Liver (tissue), 8 donors: ENCODE measurements at regions not wholly inside any gene's neighbourhood (a gene's known extent, or its start where the extent isn't known, plus 50 kb on each side); places are given as distances from the start of the nearest gene placed in this dataset.

ENCODE experiments used
- DNase-seq: peaks from one replicate; pipeline ENCODE4 v3.0.0-alpha.2; 2017; ENCODE audit warnings: low spot score
- H3K27ac ChIP-seq, 2 donors: one replicate each; pipeline ENCODE4 v1.7.0; 2013; ENCODE audit warnings: inconsistent platforms in 2 of 2, low read length in 2 of 2, control low read depth in 1 of 2, low read depth in 1 of 2, mild to moderate bottlenecking in 1 of 2
- H3K27me3 ChIP-seq, 4 donors: one replicate each; pipeline versions ENCODE4 v1.6.1 to v1.7.0; 2013; ENCODE audit warnings: low read length in 3 of 4, inconsistent platforms in 1 of 4, mild to moderate bottlenecking in 1 of 4, moderate library complexity in 1 of 4; ENCODE audit not compliant: control insufficient read depth in 4 of 4, insufficient read depth in 4 of 4
- H3K36me3 ChIP-seq, 4 donors: one replicate each; pipeline versions ENCODE4 v1.6.1 to v1.7.0; 2013; ENCODE audit warnings: low read length in 3 of 4, mild to moderate bottlenecking in 3 of 4, low read depth in 1 of 4, moderate library complexity in 1 of 4; ENCODE audit not compliant: control insufficient read depth in 4 of 4, insufficient read depth in 3 of 4
- H3K4me1 ChIP-seq, 4 donors: one replicate each; pipeline versions ENCODE4 v1.6.1 to v1.7.0; 2013; ENCODE audit warnings: low read length in 3 of 4, mild to moderate bottlenecking in 3 of 4, moderate library complexity in 1 of 4; ENCODE audit not compliant: control insufficient read depth in 4 of 4, insufficient read depth in 4 of 4
- H3K4me3 ChIP-seq, 3 donors: one replicate each; pipeline versions ENCODE4 v1.6.1 to v1.7.0; 2013; ENCODE audit warnings: low read length in 3 of 3, control low read depth in 1 of 3, low read depth in 1 of 3, mild to moderate bottlenecking in 1 of 3
- H3K9ac ChIP-seq, 2 donors: one replicate each; pipeline ENCODE4 v1.7.0; 2013; ENCODE audit warnings: low read length in 2 of 2, mild to moderate bottlenecking in 2 of 2, moderate library complexity in 2 of 2, control low read depth in 1 of 2, low read depth in 1 of 2
- H3K9me3 ChIP-seq, 4 donors: one replicate each; pipeline versions ENCODE4 v1.6.1 to v1.7.0; 2013; ENCODE audit warnings: low read length in 3 of 4; ENCODE audit not compliant: control insufficient read depth in 4 of 4
- ATF3 ChIP-seq: IDR thresholded peaks from 2 replicates; pipeline ENCODE4 v1.6.1; 2016; ENCODE audit warnings: antibody characterized with exemption
- EGR1 ChIP-seq, 2 donors: IDR thresholded peaks; 2 replicates each; pipeline ENCODE4 v1.6.1; 2016 to 2018; ENCODE audit warnings: antibody characterized with exemption in 2 of 2, low read depth in 2 of 2
- FOXA1 ChIP-seq: IDR thresholded peaks from 2 replicates; pipeline ENCODE4 v1.6.1; 2016; ENCODE audit warnings: antibody characterized with exemption
- FOXA2 ChIP-seq: IDR thresholded peaks from 2 replicates; pipeline ENCODE4 v1.6.1; 2016; ENCODE audit warnings: antibody characterized with exemption
- GABPA ChIP-seq, 2 donors: IDR thresholded peaks in 1 of 2; conservative IDR thresholded peaks in 1 of 2; 2 replicates each; pipeline ENCODE4 v1.6.1; 2016; ENCODE audit warnings: antibody characterized with exemption in 2 of 2, mild to moderate bottlenecking in 1 of 2, moderate library complexity in 1 of 2
- HNF4A ChIP-seq, 2 donors: conservative IDR thresholded peaks; 2 replicates each; pipeline ENCODE4 v1.6.1; 2016; ENCODE audit warnings: antibody characterized with exemption in 2 of 2, mild to moderate bottlenecking in 2 of 2
- HNF4G ChIP-seq: IDR thresholded peaks from 2 replicates; pipeline ENCODE4 v1.6.1; 2016; ENCODE audit warnings: antibody characterized with exemption
- JUND ChIP-seq, 2 donors: IDR thresholded peaks; 2 replicates each; pipeline ENCODE4 v1.6.1; 2016; ENCODE audit warnings: antibody characterized with exemption in 2 of 2
- NR2F2 ChIP-seq: IDR thresholded peaks from 2 replicates; pipeline ENCODE4 v1.6.1; 2016; ENCODE audit warnings: antibody characterized with exemption
- RAD21 ChIP-seq, 2 donors: IDR thresholded peaks; 2 replicates each; pipeline ENCODE4 v1.6.1; 2016; ENCODE audit warnings: antibody characterized with exemption in 2 of 2, mild to moderate bottlenecking in 2 of 2
- REST ChIP-seq: IDR thresholded peaks from 2 replicates; pipeline ENCODE4 v1.6.1; 2016; ENCODE audit warnings: antibody characterized with exemption, mild to moderate bottlenecking
- RXRA ChIP-seq, 2 donors: IDR thresholded peaks; 2 replicates each; pipeline ENCODE4 v1.6.1; 2017 to 2018; ENCODE audit warnings: antibody characterized with exemption in 2 of 2, mild to moderate bottlenecking in 1 of 2
- SP1 ChIP-seq: IDR thresholded peaks from 2 replicates; pipeline ENCODE4 v1.6.1; 2018; ENCODE audit warnings: antibody characterized with exemption, mild to moderate bottlenecking
- TAF1 ChIP-seq: conservative IDR thresholded peaks from 2 replicates; pipeline ENCODE4 v1.6.1; 2016; ENCODE audit warnings: antibody characterized with exemption, mild to moderate bottlenecking
- YY1 ChIP-seq: IDR thresholded peaks from 2 replicates; pipeline ENCODE4 v1.6.1; 2016; ENCODE audit warnings: antibody characterized with exemption, mild to moderate bottlenecking
- WGBS: extraction: QIAGEN DNeasy Blood & Tissue Kit; methylation state at CpG from one replicate; pipeline ENCODE4 v1.1.7; 2013; 5-methylcytosine and 5-hydroxymethylcytosine counted together
- TF ChIP-seq, protein P1 (sequence below): fragments of 150-350 bp; IDR thresholded peaks from 2 replicates; pipeline ENCODE4 v1.5.1; 2017; ENCODE audit warnings: improper control_type of control experiment, low read depth, low read length; ENCODE audit not compliant: missing input control
- TF ChIP-seq, protein P2 (sequence below): IDR thresholded peaks from 2 replicates; pipeline ENCODE4 v1.6.1; 2016; ENCODE audit warnings: antibody characterized with exemption
- TF ChIP-seq, protein P3 (sequence below): IDR thresholded peaks from 2 replicates; pipeline ENCODE4 v1.6.1; 2016; ENCODE audit warnings: antibody characterized with exemption
- donor health status: healthy.
- donor health status: healthy.
- donor health status: healthy.
- donor health status: healthy.
- donor health status: healthy.

DNA sequence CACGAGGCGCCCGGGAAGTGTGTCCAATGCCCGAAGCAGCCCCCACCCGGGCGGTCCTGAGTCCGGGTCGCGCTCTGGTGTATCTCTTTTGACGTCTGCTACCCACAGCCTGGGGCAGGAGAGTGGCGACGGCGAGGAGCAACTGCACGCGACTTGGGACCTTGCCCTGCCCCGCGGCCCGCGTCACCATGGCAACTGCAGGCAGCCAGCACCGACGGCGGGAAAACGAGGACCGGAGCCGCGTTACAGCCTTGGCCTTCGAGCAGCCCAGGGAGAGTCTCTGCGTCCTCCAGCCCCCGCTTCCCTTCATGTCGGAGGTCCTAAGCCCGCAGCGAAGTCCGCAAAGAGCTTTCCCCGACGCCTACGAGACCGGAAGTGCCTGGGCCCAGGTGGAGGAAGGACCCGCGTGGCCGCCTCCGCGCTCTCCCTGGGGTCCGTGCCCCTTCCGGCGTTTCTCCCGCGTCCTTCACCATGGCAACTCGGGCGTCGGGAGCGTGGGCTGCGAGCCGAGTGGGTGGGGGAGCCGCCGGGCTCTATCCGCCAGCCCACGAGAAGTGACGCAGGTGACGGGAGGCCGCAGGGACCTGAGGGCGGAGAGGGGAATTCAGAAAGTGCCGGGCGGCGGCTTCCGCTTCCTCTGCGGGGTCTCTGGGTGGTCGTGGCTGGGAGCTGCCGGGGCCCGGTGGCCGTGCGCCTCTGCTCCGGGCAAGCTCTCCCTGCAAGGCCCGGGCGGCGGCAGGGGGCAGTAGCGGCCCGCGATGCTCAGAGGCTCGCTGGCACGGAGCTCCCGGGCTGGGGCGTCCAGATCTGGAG lies 88.6 kb upstream of the TGM3 start:
- 1% methylated on average over 82 of the region's 82 CpGs for WGBS
- Histone ChIP-seq H3K27ac (no peak overlapping the region), H3K4me1 (peaks cover 0 to 9% (median 4%) of the 10 kb centered on the region in 4 donors), H3K36me3 (no peaks in the 10 kb centered on the region), H3K4me3 (peak overlapping the region; percentile 56 to 61 (median 60)), H3K9me3 (no peaks in the 10 kb centered on the region), H3K27me3 (no peaks in the 10 kb centered on the region), H3K9ac (no peak overlapping the region)
- DNase-seq, result peak; percentile 77
- TF ChIP-seq FOXA1 (no peak), RAD21 (IDR thresholded peaks at IDR 0.05) (peak; percentile 89 to 93), HNF4A (conservative IDR thresholded peaks at IDR 0.05) (peak in 1 of 2 donors; percentile 44), GABPA (IDR thresholded peaks at IDR 0.05 in 1 of 2, conservative IDR thresholded peaks at IDR 0.05 in 1 of 2) (peak in 1 of 2 donors; percentile 77), TAF1 (no peak), YY1 (peak; percentile 12), ATF3 (no peak), RXRA (IDR thresholded peaks at IDR 0.05) (no peak), EGR1 (IDR thresholded peaks at IDR 0.05; ENCODE audit: low read depth in 2 of 2) (no peak)
- TF ChIP-seq, protein P1, sequence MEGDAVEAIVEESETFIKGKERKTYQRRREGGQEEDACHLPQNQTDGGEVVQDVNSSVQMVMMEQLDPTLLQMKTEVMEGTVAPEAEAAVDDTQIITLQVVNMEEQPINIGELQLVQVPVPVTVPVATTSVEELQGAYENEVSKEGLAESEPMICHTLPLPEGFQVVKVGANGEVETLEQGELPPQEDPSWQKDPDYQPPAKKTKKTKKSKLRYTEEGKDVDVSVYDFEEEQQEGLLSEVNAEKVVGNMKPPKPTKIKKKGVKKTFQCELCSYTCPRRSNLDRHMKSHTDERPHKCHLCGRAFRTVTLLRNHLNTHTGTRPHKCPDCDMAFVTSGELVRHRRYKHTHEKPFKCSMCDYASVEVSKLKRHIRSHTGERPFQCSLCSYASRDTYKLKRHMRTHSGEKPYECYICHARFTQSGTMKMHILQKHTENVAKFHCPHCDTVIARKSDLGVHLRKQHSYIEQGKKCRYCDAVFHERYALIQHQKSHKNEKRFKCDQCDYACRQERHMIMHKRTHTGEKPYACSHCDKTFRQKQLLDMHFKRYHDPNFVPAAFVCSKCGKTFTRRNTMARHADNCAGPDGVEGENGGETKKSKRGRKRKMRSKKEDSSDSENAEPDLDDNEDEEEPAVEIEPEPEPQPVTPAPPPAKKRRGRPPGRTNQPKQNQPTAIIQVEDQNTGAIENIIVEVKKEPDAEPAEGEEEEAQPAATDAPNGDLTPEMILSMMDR, result peak; percentile 87
- TF ChIP-seq, protein P2, sequence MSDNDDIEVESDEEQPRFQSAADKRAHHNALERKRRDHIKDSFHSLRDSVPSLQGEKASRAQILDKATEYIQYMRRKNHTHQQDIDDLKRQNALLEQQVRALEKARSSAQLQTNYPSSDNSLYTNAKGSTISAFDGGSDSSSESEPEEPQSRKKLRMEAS, result no peak

DNA sequence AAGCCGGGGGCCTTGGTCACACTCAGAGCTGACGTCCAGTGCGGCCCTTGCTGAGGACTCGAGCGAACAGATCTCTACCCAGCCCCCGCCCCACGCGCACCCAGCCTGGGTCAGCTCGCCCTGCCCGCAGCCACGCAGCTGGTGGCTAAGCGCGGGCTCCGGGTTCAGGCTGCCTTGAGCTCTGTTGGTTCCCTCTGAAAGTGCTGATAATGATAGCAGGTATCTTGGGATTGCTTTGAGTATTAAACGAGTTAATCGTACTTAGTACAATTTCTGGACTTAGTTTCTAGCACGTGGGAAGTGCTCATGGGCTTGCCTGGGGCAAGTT lies 88.1 kb upstream of the TGM3 start:
- TF ChIP-seq EGR1 (IDR thresholded peaks at IDR 0.05; ENCODE audit: low read depth in 2 of 2) (no peak), SP1 (no peak), YY1 (no peak), HNF4A (conservative IDR thresholded peaks at IDR 0.05) (no peak), GABPA (IDR thresholded peaks at IDR 0.05 in 1 of 2, conservative IDR thresholded peaks at IDR 0.05 in 1 of 2) (no peak), TAF1 (no peak), ATF3 (no peak), NR2F2 (no peak), FOXA2 (no peak), JUND (IDR thresholded peaks at IDR 0.05) (no peak), HNF4G (no peak), REST (no peak), FOXA1 (no peak)
- TF ChIP-seq, protein P1, result no peak
- TF ChIP-seq, protein P2, result no peak
- TF ChIP-seq, protein P3, sequence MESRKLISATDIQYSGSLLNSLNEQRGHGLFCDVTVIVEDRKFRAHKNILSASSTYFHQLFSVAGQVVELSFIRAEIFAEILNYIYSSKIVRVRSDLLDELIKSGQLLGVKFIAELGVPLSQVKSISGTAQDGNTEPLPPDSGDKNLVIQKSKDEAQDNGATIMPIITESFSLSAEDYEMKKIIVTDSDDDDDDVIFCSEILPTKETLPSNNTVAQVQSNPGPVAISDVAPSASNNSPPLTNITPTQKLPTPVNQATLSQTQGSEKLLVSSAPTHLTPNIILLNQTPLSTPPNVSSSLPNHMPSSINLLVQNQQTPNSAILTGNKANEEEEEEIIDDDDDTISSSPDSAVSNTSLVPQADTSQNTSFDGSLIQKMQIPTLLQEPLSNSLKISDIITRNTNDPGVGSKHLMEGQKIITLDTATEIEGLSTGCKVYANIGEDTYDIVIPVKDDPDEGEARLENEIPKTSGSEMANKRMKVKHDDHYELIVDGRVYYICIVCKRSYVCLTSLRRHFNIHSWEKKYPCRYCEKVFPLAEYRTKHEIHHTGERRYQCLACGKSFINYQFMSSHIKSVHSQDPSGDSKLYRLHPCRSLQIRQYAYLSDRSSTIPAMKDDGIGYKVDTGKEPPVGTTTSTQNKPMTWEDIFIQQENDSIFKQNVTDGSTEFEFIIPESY, result no peak
- H3K27me3 ChIP-seq, result no peaks in the 10 kb centered on the region

More for the DNA sequence above, 88.1 kb upstream of the TGM3 start:
- 4% methylated on average over 17 of the region's 17 CpGs for WGBS
- Histone ChIP-seq H3K4me3 (peak overlapping the region in 2 of 3 donors; percentile 2 to 60), H3K4me1 (peaks cover 0 to 9% (median 4%) of the 10 kb centered on the region in 4 donors), H3K36me3 (no peaks in the 10 kb centered on the region), H3K9me3 (no peaks in the 10 kb centered on the region), H3K27ac (no peak overlapping the region), H3K9ac (no peak overlapping the region)
- DNase-seq, result no peak
